GM23338 (cell line): ENCODE measurements at regions not wholly inside any gene's neighbourhood (a gene's known extent, or its start where the extent isn't known, plus 50 kb on each side); places are given as distances from the start of the nearest gene placed in this dataset.

Experiments
- CREB1 ChIP-seq: fragments of 250-450 bp; sonication (Bioruptor Pico); IDR thresholded peaks from 2 replicates; pipeline ENCODE4 v1.5.0; 2020; ENCODE audit warnings: low read depth, mild to moderate bottlenecking, moderate library complexity
- EZH2 ChIP-seq: fragments of 200-600 bp; sonication (generic); IDR thresholded peaks from one replicate; pipeline ENCODE4 v1.8.0; 2017; ENCODE audit warnings: antibody characterized with exemption, mild to moderate bottlenecking, low read depth; ENCODE audit not compliant: unreplicated experiment
- EZH2phosphoT487 ChIP-seq: fragments of 200-600 bp; sonication (generic); IDR thresholded peaks from one replicate; pipeline ENCODE4 v1.8.1; 2018; ENCODE audit warnings: antibody characterized with exemption; ENCODE audit not compliant: unreplicated experiment
- POLR2AphosphoS5 ChIP-seq: IDR thresholded peaks from 2 replicates; pipeline ENCODE4 v1.6.1; 2016; ENCODE audit warnings: antibody characterized with exemption, low read depth
- REST ChIP-seq: IDR thresholded peaks from one replicate; pipeline ENCODE4 v1.6.1; 2018; ENCODE audit warnings: antibody characterized with exemption; ENCODE audit not compliant: unreplicated experiment
- ZNF462 ChIP-seq: fragments of 250-450 bp; sonication (Bioruptor Pico); IDR thresholded peaks from 2 replicates; pipeline ENCODE4 v1.5.0; 2020; ENCODE audit warnings: mild to moderate bottlenecking, moderate library complexity
- TF ChIP-seq, protein P1 (sequence below), 2 experiments: fragments of 200-600 bp in 1 of 2; sonication (generic) in 1 of 2; conservative IDR thresholded peaks; 2 replicates each; pipeline versions ENCODE4 v1.5.1 to v1.6.1; 2016 to 2017; ENCODE audit warnings: antibody characterized with exemption in 2 of 2, low read depth in 2 of 2, mild to moderate bottlenecking in 2 of 2, moderate library complexity in 1 of 2

GRCh38 chr10:3494131-3494837, 290.7 kb downstream of the KLF6 start:
- TF ChIP-seq, protein P1, sequence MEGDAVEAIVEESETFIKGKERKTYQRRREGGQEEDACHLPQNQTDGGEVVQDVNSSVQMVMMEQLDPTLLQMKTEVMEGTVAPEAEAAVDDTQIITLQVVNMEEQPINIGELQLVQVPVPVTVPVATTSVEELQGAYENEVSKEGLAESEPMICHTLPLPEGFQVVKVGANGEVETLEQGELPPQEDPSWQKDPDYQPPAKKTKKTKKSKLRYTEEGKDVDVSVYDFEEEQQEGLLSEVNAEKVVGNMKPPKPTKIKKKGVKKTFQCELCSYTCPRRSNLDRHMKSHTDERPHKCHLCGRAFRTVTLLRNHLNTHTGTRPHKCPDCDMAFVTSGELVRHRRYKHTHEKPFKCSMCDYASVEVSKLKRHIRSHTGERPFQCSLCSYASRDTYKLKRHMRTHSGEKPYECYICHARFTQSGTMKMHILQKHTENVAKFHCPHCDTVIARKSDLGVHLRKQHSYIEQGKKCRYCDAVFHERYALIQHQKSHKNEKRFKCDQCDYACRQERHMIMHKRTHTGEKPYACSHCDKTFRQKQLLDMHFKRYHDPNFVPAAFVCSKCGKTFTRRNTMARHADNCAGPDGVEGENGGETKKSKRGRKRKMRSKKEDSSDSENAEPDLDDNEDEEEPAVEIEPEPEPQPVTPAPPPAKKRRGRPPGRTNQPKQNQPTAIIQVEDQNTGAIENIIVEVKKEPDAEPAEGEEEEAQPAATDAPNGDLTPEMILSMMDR (conservative IDR thresholded peaks at IDR 0.05; ENCODE audit: low read depth in 2 of 2), result no peak
- TF ChIP-seq EZH2 (no peak), REST (no peak), POLR2AphosphoS5 (no peak), EZH2phosphoT487 (no peak), ZNF462 (CRISPR knock-in tag) (no peak), CREB1 (CRISPR knock-in tag) (no peak)
